ENCODE measurements at regions not wholly inside any gene's neighbourhood (a gene's known extent, or its start where the extent isn't known, plus 50 kb on each side); places are given as distances from the start of the nearest gene placed in this dataset.

DNA sequence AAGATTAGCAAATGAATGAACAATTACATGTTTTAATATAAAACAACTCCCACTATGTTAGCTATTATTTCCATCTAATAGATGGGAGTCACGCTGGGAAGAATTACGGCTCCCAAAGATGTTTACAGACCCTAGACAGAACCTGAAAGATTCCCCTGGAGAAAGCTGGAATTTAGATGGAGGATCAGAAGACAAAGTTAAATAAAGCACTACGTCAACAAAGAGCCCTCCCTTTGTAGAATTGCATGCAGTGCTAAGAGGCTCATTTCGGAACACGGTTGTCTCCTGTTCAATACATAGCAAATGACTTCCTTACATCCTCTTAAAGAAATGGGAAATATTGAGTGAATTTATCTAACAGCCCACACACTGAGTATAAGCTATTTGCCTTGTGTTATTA is 328.3 kb downstream of the CBLN4 start:
- Histone ChIP-seq H3K27me3 (no peaks in the 10 kb centered on the region), H3K36me3 (no peaks in the 10 kb centered on the region), H3K4me3 (no peak overlapping the region), H3K4me1 (ENCODE audit: insufficient read depth) (no peaks in the 10 kb centered on the region), H3K27ac (no peak overlapping the region), H3K9me3 (no peaks in the 10 kb centered on the region)
- WGBS, 3 donors = 15 to 44% (median 27%) methylated on average over 5 of the region's 5 CpGs
- no peak for DNase-seq
- no peak for TF ChIP-seq POLR2A (IDR thresholded peaks at IDR 0.05)
- no peak for TF ChIP-seq EP300 (IDR thresholded peaks at IDR 0.05)
- TF ChIP-seq, protein P1, sequence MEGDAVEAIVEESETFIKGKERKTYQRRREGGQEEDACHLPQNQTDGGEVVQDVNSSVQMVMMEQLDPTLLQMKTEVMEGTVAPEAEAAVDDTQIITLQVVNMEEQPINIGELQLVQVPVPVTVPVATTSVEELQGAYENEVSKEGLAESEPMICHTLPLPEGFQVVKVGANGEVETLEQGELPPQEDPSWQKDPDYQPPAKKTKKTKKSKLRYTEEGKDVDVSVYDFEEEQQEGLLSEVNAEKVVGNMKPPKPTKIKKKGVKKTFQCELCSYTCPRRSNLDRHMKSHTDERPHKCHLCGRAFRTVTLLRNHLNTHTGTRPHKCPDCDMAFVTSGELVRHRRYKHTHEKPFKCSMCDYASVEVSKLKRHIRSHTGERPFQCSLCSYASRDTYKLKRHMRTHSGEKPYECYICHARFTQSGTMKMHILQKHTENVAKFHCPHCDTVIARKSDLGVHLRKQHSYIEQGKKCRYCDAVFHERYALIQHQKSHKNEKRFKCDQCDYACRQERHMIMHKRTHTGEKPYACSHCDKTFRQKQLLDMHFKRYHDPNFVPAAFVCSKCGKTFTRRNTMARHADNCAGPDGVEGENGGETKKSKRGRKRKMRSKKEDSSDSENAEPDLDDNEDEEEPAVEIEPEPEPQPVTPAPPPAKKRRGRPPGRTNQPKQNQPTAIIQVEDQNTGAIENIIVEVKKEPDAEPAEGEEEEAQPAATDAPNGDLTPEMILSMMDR (IDR thresholded peaks at IDR 0.05) = no peak
- intact Hi-C loops (cut with DNase I) = no loop called here

DNA sequence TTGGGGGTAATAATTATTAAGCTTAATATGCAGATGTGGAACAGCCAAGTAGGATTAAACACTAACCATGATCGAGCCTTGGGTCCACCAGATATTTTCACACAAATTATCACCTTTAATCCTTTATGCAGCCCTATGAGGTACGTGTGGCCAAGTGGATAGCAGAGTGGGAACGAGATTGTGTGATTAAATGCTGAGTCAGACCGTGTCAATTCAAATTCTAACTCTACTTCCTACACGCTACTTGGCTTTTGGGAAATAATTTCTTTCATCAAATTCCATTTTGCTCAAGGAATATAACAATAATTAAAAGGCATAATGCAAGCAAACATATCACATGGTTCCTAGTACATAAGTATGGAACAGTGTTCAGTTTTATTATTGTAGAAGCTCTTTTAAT is 329.2 kb downstream of the CBLN4 start:
- Histone ChIP-seq H3K27ac (no peak overlapping the region), H3K4me3 (no peak overlapping the region), H3K9me3 (no peaks in the 10 kb centered on the region), H3K27me3 (no peaks in the 10 kb centered on the region), H3K4me1 (ENCODE audit: insufficient read depth) (no peaks in the 10 kb centered on the region), H3K36me3 (no peaks in the 10 kb centered on the region)
- intact Hi-C loops (cut with DNase I) = no loop called here
- TF ChIP-seq EP300 (IDR thresholded peaks at IDR 0.05) (no peak), POLR2A (IDR thresholded peaks at IDR 0.05) (no peak)
- TF ChIP-seq, protein P1 (IDR thresholded peaks at IDR 0.05) = no peak
- no peak for DNase-seq
- 89 to 93% (median 91%) methylated on average over 5 of the region's 5 CpGs for WGBS, 3 donors

DNA sequence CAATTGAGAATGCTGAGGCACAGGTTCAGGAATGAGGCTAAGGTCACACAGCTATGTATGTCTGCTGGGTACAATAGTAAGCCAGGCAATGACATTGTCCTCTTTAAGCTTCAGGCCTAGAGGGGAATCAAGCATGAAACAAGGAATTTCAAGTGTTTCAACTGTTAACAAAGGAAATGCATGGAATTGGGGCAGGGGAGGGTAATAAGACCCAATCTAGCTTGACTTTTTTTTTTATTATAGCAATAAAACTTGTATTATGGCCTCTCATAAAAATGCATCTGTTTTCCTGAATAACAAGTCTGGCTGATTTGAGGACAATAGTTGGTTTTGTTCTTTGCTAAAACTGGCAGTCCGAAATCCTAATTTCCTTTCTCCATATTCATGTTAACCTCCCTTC is 336.7 kb downstream of the CBLN4 start:
- intact Hi-C loops (cut with DNase I) = no loop called here
- Histone ChIP-seq H3K27me3 (no peaks in the 10 kb centered on the region), H3K4me1 (ENCODE audit: insufficient read depth) (no peaks in the 10 kb centered on the region), H3K36me3 (no peaks in the 10 kb centered on the region), H3K27ac (no peak overlapping the region), H3K9me3 (no peaks in the 10 kb centered on the region), H3K4me3 (no peak overlapping the region)
- WGBS, 3 donors = 90 to 100% (median 96%) methylated on average over 1 of the region's 1 CpG
- no peak for DNase-seq
- TF ChIP-seq EP300 (IDR thresholded peaks at IDR 0.05) (no peak), POLR2A (IDR thresholded peaks at IDR 0.05) (no peak)
- TF ChIP-seq, protein P1 (IDR thresholded peaks at IDR 0.05) = no peak

DNA sequence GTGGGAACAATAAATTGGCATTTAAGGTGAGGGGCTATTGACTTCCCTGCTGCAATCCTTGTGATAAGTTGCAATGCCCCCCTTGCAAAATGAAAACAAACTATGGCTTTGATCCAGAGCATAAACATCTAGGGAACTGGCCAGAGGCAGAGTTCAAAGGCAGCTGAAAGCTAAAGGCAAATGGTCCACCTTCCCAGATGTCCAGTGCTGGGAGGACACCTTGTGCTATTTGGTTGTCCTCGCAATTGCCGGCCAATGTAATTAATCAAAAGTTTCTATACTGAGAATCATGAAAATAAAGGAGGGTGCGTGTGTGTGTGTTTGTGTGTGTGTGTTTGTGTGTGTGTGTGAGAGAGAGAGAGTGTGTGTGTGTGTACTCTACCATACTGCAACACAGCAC is 337.4 kb downstream of the CBLN4 start:
- Histone ChIP-seq H3K27ac (no peak overlapping the region), H3K9me3 (no peaks in the 10 kb centered on the region), H3K27me3 (no peaks in the 10 kb centered on the region), H3K4me3 (no peak overlapping the region), H3K4me1 (ENCODE audit: insufficient read depth) (no peaks in the 10 kb centered on the region), H3K36me3 (no peaks in the 10 kb centered on the region)
- WGBS, 3 donors = 37 to 61% (median 54%) methylated on average over 3 of the region's 3 CpGs
- TF ChIP-seq POLR2A (IDR thresholded peaks at IDR 0.05) (no peak), EP300 (IDR thresholded peaks at IDR 0.05) (no peak)
- intact Hi-C loops (cut with DNase I) = no loop called here
- DNase-seq = no peak

DNA sequence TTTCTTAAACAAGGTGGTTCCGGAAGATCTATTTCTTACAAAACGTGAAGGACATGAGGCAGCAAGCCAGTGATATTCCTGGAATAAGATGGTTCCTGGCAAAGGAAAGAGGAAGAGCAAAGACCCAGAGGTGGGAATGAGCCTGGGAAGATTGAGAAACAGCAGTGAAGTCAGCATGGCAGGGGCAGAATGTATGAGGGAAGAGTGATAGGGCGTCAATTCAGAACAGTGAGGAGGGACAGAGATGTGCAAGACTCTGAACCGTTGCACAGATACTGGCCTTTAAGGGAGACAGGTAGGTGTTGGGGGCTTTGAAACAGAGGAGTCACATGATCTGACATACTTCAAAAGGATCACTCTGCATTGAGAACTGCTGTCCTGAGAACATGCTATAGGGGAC is 338.3 kb downstream of the CBLN4 start:
- Histone ChIP-seq H3K4me3 (no peak overlapping the region), H3K4me1 (ENCODE audit: insufficient read depth) (no peaks in the 10 kb centered on the region), H3K9me3 (no peaks in the 10 kb centered on the region), H3K27me3 (no peaks in the 10 kb centered on the region), H3K27ac (no peak overlapping the region), H3K36me3 (no peaks in the 10 kb centered on the region)
- intact Hi-C loops (cut with DNase I) = no loop called here
- no peak for TF ChIP-seq POLR2A (IDR thresholded peaks at IDR 0.05)
- TF ChIP-seq, protein P1 (IDR thresholded peaks at IDR 0.05) = no peak
- no peak for TF ChIP-seq EP300 (IDR thresholded peaks at IDR 0.05)
- no peak for DNase-seq
- WGBS, 3 donors = 80 to 82% (median 81%) methylated on average over 4 of the region's 4 CpGs
